HepG2 (cell line): ENCODE measurements at regions not wholly inside any gene's neighbourhood (a gene's known extent, or its start where the extent isn't known, plus 50 kb on each side); places are given as distances from the start of the nearest gene placed in this dataset.

ENCODE experiments used
- ATAC-seq: fragments of 200-7000 bp; cut with Tn5 transposase; 3 replicates; pipeline ENCODE4 v1.9.1; 2020; ENCODE audit warnings: mild to moderate bottlenecking, moderate library complexity
- BruUV-seq: library from RNA; stranded (reverse); fragments of 400-500 nt; replicated peaks from 2 replicates; lab custom pipeline; 2021; lab: Mats Ljungman, UMichigan
- CTCF ChIA-PET: fragments of 300-600 bp; formaldehyde crosslinking; extraction: SDS; loops from one replicate; lab custom pipeline; 2021; ENCODE audit warnings: low total read pairs, inconsistent platforms, low intra/inter-chr PET ratio; lab: Yijun Ruan, JAX
- POLR2A ChIA-PET: fragments of 350-600 bp; sonication (Branson Sonifier 250); formaldehyde crosslinking; loops from one replicate; lab custom pipeline; 2020; ENCODE audit warnings: antibody characterized with exemption, inconsistent platforms; lab: Yijun Ruan, JAX
- DNase-seq: peaks from one replicate; pipeline ENCODE4 v3.0.0-alpha.2; 2015; ENCODE audit warnings: low spot score
- FAIRE-seq: peaks from 3 replicates; lab custom pipeline; 2011; peaks lifted over from hg19 to GRCh38; lab: Jason Lieb, UNC
- H2AFZ ChIP-seq: one replicate; pipeline ENCODE4 v1.6.1; 2011; ENCODE audit warnings: low read length, inconsistent platforms
- H3K27ac ChIP-seq: fragments of 300-600 bp; 3 replicates; pipeline ENCODE4 v1.8.0; 2011; ENCODE audit warnings: mixed run types, mild to moderate bottlenecking, mixed read lengths, low read length, inconsistent platforms; ENCODE audit not compliant: insufficient read depth; ENCODE audit errors: extremely low read length
- H3K27me3 ChIP-seq, 2 experiments: fragments of 200-600 bp in 1 of 2; 2 replicates in 1 of 2; 3 replicates in 1 of 2; pipeline versions ENCODE4 v1.6.0 to v1.8.0; 2011; ENCODE audit warnings: low read length in 2 of 2, mild to moderate bottlenecking in 2 of 2, moderate library complexity in 2 of 2, inconsistent platforms in 1 of 2; ENCODE audit not compliant: insufficient read depth in 2 of 2, control insufficient read depth in 1 of 2
- H3K36me3 ChIP-seq, 2 experiments: fragments of 200-600 bp in 1 of 2; replicated peaks in 1 of 2; 2 replicates in 1 of 2; 3 replicates in 1 of 2; pipeline versions ENCODE4 v1.5.1 to v1.8.0; 2011; ENCODE audit warnings: low read length in 2 of 2, inconsistent platforms in 1 of 2; ENCODE audit not compliant: insufficient read depth in 2 of 2, control insufficient read depth in 1 of 2
- H3K4me1 ChIP-seq: 2 replicates; pipeline ENCODE4 v1.5.1; 2012; ENCODE audit warnings: low read length, inconsistent platforms; ENCODE audit not compliant: insufficient read depth
- H3K4me2 ChIP-seq: 2 replicates; pipeline ENCODE4 v1.6.0; 2011; ENCODE audit warnings: low read depth, low read length, inconsistent platforms
- H3K4me3 ChIP-seq, 3 experiments: fragments of 200-600 bp in 1 of 3; sonication (generic), shearing (Covaris generic) in 1 of 3; replicated peaks in 1 of 3; 2 replicates each; pipeline ENCODE4 v1.5.1; 2011 to 2016; ENCODE audit warnings: low read length in 3 of 3, inconsistent platforms in 2 of 3, low read depth in 2 of 3, mild to moderate bottlenecking in 2 of 3, control low read depth in 1 of 3, mixed read lengths in 1 of 3; ENCODE audit not compliant: insufficient read depth in 1 of 3
- H3K79me2 ChIP-seq: one replicate; pipeline ENCODE4 v1.6.1; 2011; ENCODE audit warnings: low read length, inconsistent platforms; ENCODE audit not compliant: insufficient read depth
- H3K9ac ChIP-seq: 2 replicates; pipeline ENCODE4 v1.6.0; 2011; ENCODE audit warnings: mild to moderate bottlenecking, low read depth, low read length, inconsistent platforms; ENCODE audit not compliant: insufficient read depth
- H3K9me3 ChIP-seq: 2 replicates; pipeline ENCODE4 v1.5.1; 2012; ENCODE audit warnings: mild to moderate bottlenecking, low read length
- H4K20me1 ChIP-seq: 2 replicates; pipeline ENCODE4 v1.6.0; 2011; ENCODE audit warnings: inconsistent platforms, mild to moderate bottlenecking, low read length, moderate library complexity; ENCODE audit not compliant: insufficient read depth
- ARNT2 ChIP-seq: sonication (generic); formaldehyde crosslinking; IDR thresholded peaks from 2 replicates; pipeline ENCODE4 v1.8.0; 2022; ENCODE audit warnings: mild to moderate bottlenecking, low read depth, missing genetic modification reagents, moderate library complexity
- ATF5 ChIP-seq: sonication (generic); formaldehyde crosslinking; IDR thresholded peaks from 2 replicates; pipeline ENCODE4 v1.4.0; 2020; ENCODE audit warnings: mild to moderate bottlenecking, low read depth, missing genetic modification reagents
- ATF6 ChIP-seq: sonication (generic); formaldehyde crosslinking; conservative IDR thresholded peaks from 2 replicates; pipeline ENCODE4 v1.4.0; 2020; ENCODE audit warnings: missing genetic modification reagents
- CHCHD3 ChIP-seq: sonication (generic); formaldehyde crosslinking; IDR thresholded peaks from 2 replicates; pipeline ENCODE4 v1.8.0; 2022; ENCODE audit warnings: mild to moderate bottlenecking, missing genetic modification reagents, moderate library complexity
- HNRNPK ChIP-seq: fragments of 200-400 bp; formaldehyde crosslinking; IDR thresholded peaks from 2 replicates; pipeline ENCODE4 v1.6.1; 2018; ENCODE audit warnings: low read length, low read depth, moderate library complexity, mild to moderate bottlenecking; ENCODE audit not compliant: poor library complexity, severe bottlenecking
- KAT2B ChIP-seq: fragments of 150-350 bp; IDR thresholded peaks from 2 replicates; pipeline ENCODE4 v1.6.1; 2014; ENCODE audit warnings: low read depth, low read length, borderline replicate concordance
- MAZ ChIP-seq, 2 experiments: sonication (generic) in 1 of 2; formaldehyde crosslinking in 1 of 2; IDR thresholded peaks; 2 replicates each; pipeline versions ENCODE4 v1.5.0 to v1.6.1; 2012 to 2020; ENCODE audit warnings: low read depth in 2 of 2, mild to moderate bottlenecking in 2 of 2, borderline replicate concordance in 1 of 2, improper control_type of control experiment in 1 of 2, low read length in 1 of 2, missing genetic modification reagents in 1 of 2, moderate library complexity in 1 of 2
- NR2F1 ChIP-seq, 2 experiments: fragments of 450-650 bp in 1 of 2; formaldehyde crosslinking in 1 of 2; IDR thresholded peaks; 2 replicates each; pipeline versions ENCODE4 v1.5.0 to v1.6.1; 2016 to 2020; ENCODE audit warnings: mild to moderate bottlenecking in 1 of 2, missing compliant biosample characterization in 1 of 2, missing genetic modification reagents in 1 of 2, moderate library complexity in 1 of 2
- REL ChIP-seq: sonication (generic); formaldehyde crosslinking; conservative IDR thresholded peaks from 2 replicates; pipeline ENCODE4 v1.8.0; 2022; ENCODE audit warnings: mild to moderate bottlenecking, missing genetic modification reagents, moderate library complexity
- TFAP4 ChIP-seq: sonication (generic); IDR thresholded peaks from 2 replicates; pipeline ENCODE4 v1.6.1; 2016; ENCODE audit warnings: low read depth, borderline replicate concordance
- TRAFD1 ChIP-seq: sonication (generic); formaldehyde crosslinking; IDR thresholded peaks from 2 replicates; pipeline ENCODE4 v1.5.1; 2020; ENCODE audit warnings: missing genetic modification reagents, mild to moderate bottlenecking, borderline replicate concordance
- ZNF280B ChIP-seq: sonication (generic); formaldehyde crosslinking; IDR thresholded peaks from 2 replicates; pipeline ENCODE4 v1.5.0; 2020; ENCODE audit warnings: missing genetic modification reagents, mild to moderate bottlenecking, borderline replicate concordance
- ZNF513 ChIP-seq: sonication (generic); formaldehyde crosslinking; conservative IDR thresholded peaks from 2 replicates; pipeline ENCODE4 v1.5.0; 2020; ENCODE audit warnings: missing genetic modification reagents
- ZNF672 ChIP-seq: sonication (generic); formaldehyde crosslinking; IDR thresholded peaks from 2 replicates; pipeline ENCODE4 v1.8.1; 2022; ENCODE audit warnings: missing genetic modification reagents
- ZNF816 ChIP-seq: sonication (generic); formaldehyde crosslinking; IDR thresholded peaks from 2 replicates; pipeline ENCODE4 v1.8.0; 2022; ENCODE audit warnings: missing genetic modification reagents, mild to moderate bottlenecking, borderline replicate concordance
- WGBS: methylation state at CpG from one replicate; pipeline ENCODE4 v1.1.6; 2017; ENCODE audit warnings: low lambda C conversion rate; 5-methylcytosine and 5-hydroxymethylcytosine counted together
- in situ Hi-C: cut with HindIII; loops from 2 replicates; pipeline ENCODE4 v1.10.0; 2017; ENCODE audit warnings: low pct_unique_long_range_greater_than_20kb; ENCODE audit not compliant: extremely low pct_ligation_motif_present
- intact Hi-C: fragments of 100-400 bp; cut with micrococcal nuclease; formaldehyde crosslinking; loops from one replicate; pipeline ENCODE4 v1.10.0; 2022; ENCODE audit not compliant: unreplicated experiment

GRCh38 chr10:8240861-8241260 lies 186.4 kb downstream of the GATA3 start:
- DNase-seq = no peak
- ChIA-PET CTCF (no interaction called here), POLR2A (no interaction called here)
- 0% methylated on average over 2 of the region's 2 CpGs for WGBS
- in situ Hi-C loops (no loop called here), intact Hi-C loops (no loop called here)
- Histone ChIP-seq H3K36me3 (no peaks in the 10 kb centered on the region), H3K27ac (no peak overlapping the region), H3K9me3 (no peaks in the 10 kb centered on the region), H4K20me1 (no peaks in the 10 kb centered on the region), H3K4me1 (no peaks in the 10 kb centered on the region), H3K4me2 (no peak overlapping the region), H3K4me3 (no peak overlapping the region), H3K79me2 (no peaks in the 10 kb centered on the region), H2AFZ (no peak overlapping the region), H3K9ac (no peak overlapping the region), H3K27me3 (peaks cover 0 to 8% of the 10 kb centered on the region in 2 experiments; a peak in 2 of 5 replicates)
- no peak for FAIRE-seq
- no TSS peak for BruUV-seq
- ATAC-seq = no peak
- TF ChIP-seq NR2F1 (CRISPR knock-in tag; IDR thresholded peaks at IDR 0.05) (no peak), ZNF816 (CRISPR knock-in tag) (no peak), ARNT2 (CRISPR knock-in tag) (no peak), KAT2B (no peak), CHCHD3 (CRISPR knock-in tag) (no peak), ATF6 (CRISPR knock-in tag) (no peak), ZNF280B (CRISPR knock-in tag) (no peak), HNRNPK (no peak), REL (no peak), MAZ (IDR thresholded peaks at IDR 0.05; ENCODE audit: borderline replicate concordance, low read depth, low read length) (no peak), MAZ (CRISPR knock-in tag; IDR thresholded peaks at IDR 0.05; ENCODE audit: low read depth) (no peak), TRAFD1 (no peak), ATF5 (CRISPR knock-in tag) (no peak), ZNF672 (CRISPR knock-in tag) (no peak), TFAP4 (no peak), ZNF513 (no peak)
